Cardiac fibroblast (primary cell): ENCODE measurements at regions not wholly inside any gene's neighbourhood (a gene's known extent, or its start where the extent isn't known, plus 50 kb on each side); places are given as distances from the start of the nearest gene placed in this dataset.
"Not testable (repeated sequence)": the region's sequence is repeated elsewhere in the genome, so short reads cannot be mapped to it uniquely, and the experiment has no call there.

ENCODE experiments used
- DNase-seq, 2 donors: peaks; one replicate each; pipeline versions ENCODE4 v3.0.0 to v3.0.0-alpha.2; 2010; ENCODE audit warnings: low read depth in 2 of 2
- H3K4me3 ChIP-seq, 2 donors: replicated peaks in 1 of 2; 1 replicate in 1 of 2; 2 replicates in 1 of 2; pipeline ENCODE4 v1.5.1; 2011; ENCODE audit warnings: low read depth in 2 of 2, low read length in 2 of 2, mild to moderate bottlenecking in 2 of 2, moderate library complexity in 1 of 2
- TF ChIP-seq, protein P1 (sequence below): IDR thresholded peaks from one replicate; pipeline ENCODE4 v1.5.1; 2011; ENCODE audit warnings: low read depth, mild to moderate bottlenecking, low read length, inconsistent platforms

DNA sequence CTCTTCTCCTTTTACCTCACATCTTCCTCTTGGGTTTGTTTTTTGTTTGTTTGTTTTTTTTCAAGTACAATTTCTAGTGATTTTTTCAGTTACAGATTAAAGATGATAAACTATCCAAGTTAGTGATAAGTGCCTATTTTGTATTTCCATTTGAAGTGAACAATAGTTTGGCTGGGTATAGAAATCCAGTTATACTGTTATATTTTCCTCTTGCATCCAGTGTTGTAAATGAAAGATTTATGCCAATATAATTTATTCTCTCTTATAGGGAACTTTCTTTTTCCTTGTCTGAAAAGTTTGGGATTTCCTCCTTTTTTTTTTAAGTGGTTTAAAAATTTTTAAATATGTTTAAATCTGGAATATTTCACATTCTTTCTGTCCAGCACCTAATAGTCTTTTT, 169.4 kb downstream of the CPEB2 start:
- DNase-seq, result no peak
- TF ChIP-seq, protein P1, sequence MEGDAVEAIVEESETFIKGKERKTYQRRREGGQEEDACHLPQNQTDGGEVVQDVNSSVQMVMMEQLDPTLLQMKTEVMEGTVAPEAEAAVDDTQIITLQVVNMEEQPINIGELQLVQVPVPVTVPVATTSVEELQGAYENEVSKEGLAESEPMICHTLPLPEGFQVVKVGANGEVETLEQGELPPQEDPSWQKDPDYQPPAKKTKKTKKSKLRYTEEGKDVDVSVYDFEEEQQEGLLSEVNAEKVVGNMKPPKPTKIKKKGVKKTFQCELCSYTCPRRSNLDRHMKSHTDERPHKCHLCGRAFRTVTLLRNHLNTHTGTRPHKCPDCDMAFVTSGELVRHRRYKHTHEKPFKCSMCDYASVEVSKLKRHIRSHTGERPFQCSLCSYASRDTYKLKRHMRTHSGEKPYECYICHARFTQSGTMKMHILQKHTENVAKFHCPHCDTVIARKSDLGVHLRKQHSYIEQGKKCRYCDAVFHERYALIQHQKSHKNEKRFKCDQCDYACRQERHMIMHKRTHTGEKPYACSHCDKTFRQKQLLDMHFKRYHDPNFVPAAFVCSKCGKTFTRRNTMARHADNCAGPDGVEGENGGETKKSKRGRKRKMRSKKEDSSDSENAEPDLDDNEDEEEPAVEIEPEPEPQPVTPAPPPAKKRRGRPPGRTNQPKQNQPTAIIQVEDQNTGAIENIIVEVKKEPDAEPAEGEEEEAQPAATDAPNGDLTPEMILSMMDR, result no peak

GRCh38 chr4:15173251-15173650, 171.0 kb downstream of the CPEB2 start:
- H3K4me3 ChIP-seq, result no peak overlapping the region
- no peak for DNase-seq
- TF ChIP-seq, protein P1, result no peak

More for the DNA sequence above, 169.4 kb downstream of the CPEB2 start:
- H3K4me3 ChIP-seq, result no peak overlapping the region

DNA sequence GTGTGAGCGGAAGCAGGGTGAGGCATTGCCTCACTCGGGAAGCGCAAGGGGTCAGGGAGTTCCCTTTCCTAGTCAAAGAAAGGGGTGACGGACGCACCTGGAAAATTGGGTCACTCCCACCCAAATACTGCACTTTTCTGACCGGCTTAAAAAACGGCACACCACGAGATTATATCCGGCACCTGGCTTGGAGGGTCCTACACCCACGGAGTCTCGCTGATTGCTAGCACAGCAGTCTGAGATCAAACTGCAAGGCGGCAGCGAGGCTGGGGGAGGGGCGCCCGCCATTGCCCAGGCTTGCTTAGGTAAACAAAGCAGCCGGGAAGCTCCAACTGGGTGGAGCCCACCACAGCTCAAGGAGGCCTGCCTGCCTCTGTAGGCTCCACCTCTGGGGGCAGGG, 171.9 kb downstream of the CPEB2 start:
- not testable (repeated sequence) for H3K4me3 ChIP-seq, DNase-seq

DNA sequence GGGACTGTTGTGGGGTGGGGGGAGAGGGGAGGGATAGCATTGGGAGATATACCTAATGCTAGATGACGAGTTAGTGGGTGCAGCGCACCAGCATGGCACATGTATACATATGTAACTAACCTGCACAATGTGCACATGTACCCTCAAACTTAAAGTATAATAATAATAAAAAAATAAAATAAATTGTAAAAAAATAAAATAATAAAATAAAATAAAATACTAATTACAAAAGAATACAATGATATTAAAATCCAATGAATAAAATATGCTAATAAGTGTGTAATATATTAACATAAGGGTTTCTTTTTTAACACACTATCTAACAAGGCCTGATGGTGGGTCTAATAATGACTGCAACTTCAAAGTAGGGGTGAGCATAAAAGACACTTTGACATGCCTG, 177.6 kb downstream of the CPEB2 start:
- H3K4me3 ChIP-seq, DNase-seq: not testable (repeated sequence)

GRCh38 chr4:15182600-15183220, 180.4 kb downstream of the CPEB2 start:
- TF ChIP-seq, protein P1, result no peak
- peak; percentile 65 to 89 for DNase-seq
- H3K4me3 ChIP-seq, result no peak overlapping the region

- DNase-seq, result peak; percentile 80 to 90
- H3K4me3 ChIP-seq, result no peak overlapping the region
- TF ChIP-seq, protein P1, result no peak
Observed at GRCh38 chr4:15186149-15186548, 183.9 kb downstream of the CPEB2 start.

GRCh38 chr4:15186806-15187205, 184.5 kb downstream of the CPEB2 start:
- peak in 1 of 2 donors; percentile 60 for DNase-seq
- TF ChIP-seq, protein P1, result no peak
- no peak overlapping the region for H3K4me3 ChIP-seq
